Fibroblast of lung (primary cell): ENCODE measurements at regions not wholly inside any gene's neighbourhood (a gene's known extent, or its start where the extent isn't known, plus 50 kb on each side); places are given as distances from the start of the nearest gene placed in this dataset.

Experiments used
- DNase-seq, 2 donors: peaks; one replicate each; pipeline versions ENCODE4 v3.0.0 to v3.0.0-alpha.2; 2010; ENCODE audit warnings: low read depth in 2 of 2
- H2AFZ ChIP-seq: 2 replicates; pipeline ENCODE4 v1.5.1; 2012; ENCODE audit warnings: low read length, control low read depth, inconsistent platforms
- H3K27ac ChIP-seq: 2 replicates; pipeline ENCODE4 v1.5.1; 2011; ENCODE audit warnings: low read length, control low read depth; ENCODE audit not compliant: insufficient read depth
- H3K27me3 ChIP-seq: 2 replicates; pipeline ENCODE4 v1.5.1; 2011; ENCODE audit warnings: mild to moderate bottlenecking, low read length; ENCODE audit not compliant: control insufficient read depth, insufficient read depth
- H3K36me3 ChIP-seq: 2 replicates; pipeline ENCODE4 v1.5.1; 2011; ENCODE audit warnings: low read length; ENCODE audit not compliant: control insufficient read depth, insufficient read depth
- H3K4me1 ChIP-seq: 2 replicates; pipeline ENCODE4 v1.5.1; 2011; ENCODE audit warnings: low read length; ENCODE audit not compliant: control insufficient read depth, insufficient read depth; ENCODE audit errors: extremely low read depth
- H3K4me2 ChIP-seq: 2 replicates; pipeline ENCODE4 v1.5.1; 2011; ENCODE audit warnings: low read length, control low read depth; ENCODE audit not compliant: insufficient read depth; ENCODE audit errors: extremely low read depth
- H3K4me3 ChIP-seq, 4 experiments: fragments of 200-600 bp in 1 of 4; sonication (generic) in 1 of 4; replicated peaks in 1 of 4; 2 replicates each; pipeline ENCODE4 v1.5.1; 2011 to 2016; ENCODE audit warnings: low read length in 4 of 4, low read depth in 3 of 4, mild to moderate bottlenecking in 3 of 4, control low read depth in 2 of 4, inconsistent platforms in 1 of 4, mixed read lengths in 1 of 4; ENCODE audit not compliant: insufficient read depth in 1 of 4; ENCODE audit errors: control extremely low read depth in 1 of 4
- H3K79me2 ChIP-seq: 2 replicates; pipeline ENCODE4 v1.5.1; 2012; ENCODE audit warnings: mild to moderate bottlenecking, low read length, inconsistent platforms; ENCODE audit not compliant: control insufficient read depth, insufficient read depth
- H3K9ac ChIP-seq: 2 replicates; pipeline ENCODE4 v1.5.1; 2011; ENCODE audit warnings: mild to moderate bottlenecking, low read length, control low read depth; ENCODE audit not compliant: insufficient read depth
- H3K9me3 ChIP-seq: 2 replicates; pipeline ENCODE4 v1.5.1; 2012; ENCODE audit warnings: low read depth, low read length; ENCODE audit not compliant: control insufficient read depth, insufficient read depth
- H4K20me1 ChIP-seq: 2 replicates; pipeline ENCODE4 v1.5.1; 2011; ENCODE audit warnings: low read length; ENCODE audit not compliant: control insufficient read depth, insufficient read depth; ENCODE audit errors: extremely low read depth
- CTCF ChIP-seq, 2 donors: IDR thresholded peaks in 1 of 2; conservative IDR thresholded peaks in 1 of 2; 1 replicate in 1 of 2; 2 replicates in 1 of 2; pipeline ENCODE4 v1.5.1; 2011 to 2012; ENCODE audit warnings: low read length in 2 of 2, control low read depth in 1 of 2, inconsistent platforms in 1 of 2, low read depth in 1 of 2, mild to moderate bottlenecking in 1 of 2
- EZH2 ChIP-seq: IDR thresholded peaks from 2 replicates; pipeline ENCODE4 v1.5.1; 2012; ENCODE audit warnings: low read length, control low read depth, mild to moderate bottlenecking; ENCODE audit errors: missing control alignments

GRCh38 chr16:51002881-51003490, 148.1 kb downstream of the SALL1 start:
- H3K36me3 ChIP-seq: no peaks in the 10 kb centered on the region
- TF ChIP-seq CTCF (conservative IDR thresholded peaks at IDR 0.05 in 1 of 2, IDR thresholded peaks at IDR 0.05 in 1 of 2; ENCODE audit: low read depth in 1 of 2, low read length in 2 of 2) (no peak), EZH2 (no peak)
- no peaks in the 10 kb centered on the region for H3K4me1 ChIP-seq
- H2AFZ ChIP-seq: no peak overlapping the region
- H3K9me3 ChIP-seq: no peaks in the 10 kb centered on the region
- no peak overlapping the region for H3K4me2 ChIP-seq
- no peak overlapping the region for H3K4me3 ChIP-seq
- no peak overlapping the region for H3K27ac ChIP-seq
- no peaks in the 10 kb centered on the region for H4K20me1 ChIP-seq
- H3K27me3 ChIP-seq: no peaks in the 10 kb centered on the region
- H3K9ac ChIP-seq: no peak overlapping the region
- DNase-seq: no peak
- H3K79me2 ChIP-seq: no peaks in the 10 kb centered on the region

- DNase-seq: no peak
- Histone ChIP-seq H3K79me2 (no peaks in the 10 kb centered on the region), H3K9me3 (no peaks in the 10 kb centered on the region), H3K27me3 (no peaks in the 10 kb centered on the region), H2AFZ (no peak overlapping the region), H3K27ac (no peak overlapping the region), H3K9ac (no peak overlapping the region), H3K4me3 (no peak overlapping the region), H3K4me1 (no peaks in the 10 kb centered on the region), H4K20me1 (no peaks in the 10 kb centered on the region), H3K36me3 (no peaks in the 10 kb centered on the region), H3K4me2 (no peak overlapping the region)
- TF ChIP-seq CTCF (conservative IDR thresholded peaks at IDR 0.05 in 1 of 2, IDR thresholded peaks at IDR 0.05 in 1 of 2; ENCODE audit: low read depth in 1 of 2, low read length in 2 of 2) (no peak), EZH2 (no peak)
Observed at GRCh38 chr16:50999181-50999580, 151.9 kb downstream of the SALL1 start.

- H3K4me3 ChIP-seq: no peak overlapping the region
- H3K4me1 ChIP-seq: no peaks in the 10 kb centered on the region
- DNase-seq: no peak
- H3K27ac ChIP-seq: no peak overlapping the region
- H3K27me3 ChIP-seq: no peaks in the 10 kb centered on the region
- no peaks in the 10 kb centered on the region for H3K36me3 ChIP-seq
- H4K20me1 ChIP-seq: no peaks in the 10 kb centered on the region
- H3K9ac ChIP-seq: no peak overlapping the region
- no peaks in the 10 kb centered on the region for H3K9me3 ChIP-seq
- H3K79me2 ChIP-seq: no peaks in the 10 kb centered on the region
- TF ChIP-seq EZH2: no peak
- TF ChIP-seq CTCF (conservative IDR thresholded peaks at IDR 0.05 in 1 of 2, IDR thresholded peaks at IDR 0.05 in 1 of 2; ENCODE audit: low read depth in 1 of 2, low read length in 2 of 2): no peak
- H2AFZ ChIP-seq: no peak overlapping the region
- H3K4me2 ChIP-seq: no peak overlapping the region
Observed at GRCh38 chr16:50998411-50998810, 152.7 kb downstream of the SALL1 start.
